ENCODE measurements at regions not wholly inside any gene's neighbourhood (a gene's known extent, or its start where the extent isn't known, plus 50 kb on each side); places are given as distances from the start of the nearest gene placed in this dataset.

DNA sequence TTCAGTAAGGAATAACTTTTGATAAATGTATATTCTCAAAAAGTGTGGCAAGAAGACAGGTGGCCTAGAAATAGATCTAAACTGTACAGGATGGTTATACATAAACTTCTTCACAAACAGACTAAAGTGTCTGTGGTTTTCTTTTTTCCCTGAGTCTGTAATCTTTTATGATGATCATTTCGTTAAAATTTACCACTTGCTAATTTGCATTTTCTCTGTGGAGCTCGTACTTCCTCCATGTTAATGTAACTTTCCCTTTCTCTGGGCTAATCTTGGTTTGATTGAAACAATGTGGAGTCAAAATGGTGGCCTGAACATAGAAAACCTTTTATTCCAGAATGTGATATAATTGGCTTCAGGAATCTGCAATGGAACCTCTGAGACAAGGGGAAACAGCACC is 166.2 kb downstream of the FTCDNL1 start:
- Histone ChIP-seq H3K27ac (no peak overlapping the region), H3K27me3 (no peaks in the 10 kb centered on the region), H3K4me1 (no peaks in the 10 kb centered on the region), H3K9me3 (no peaks in the 10 kb centered on the region), H3K4me3 (no peak overlapping the region), H3K36me3 (no peaks in the 10 kb centered on the region)
- intact Hi-C loops (cut with DNase I; ENCODE audit: low total_unique reads), result no loop called here
- DNase-seq (ENCODE audit: low spot score in 2 of 2), result no peak
- TF ChIP-seq CTCF (IDR thresholded peaks at IDR 0.05), result no peak
- no peak for TF ChIP-seq POLR2AphosphoS5 (IDR thresholded peaks at IDR 0.05)
- no peak for TF ChIP-seq POLR2A (IDR thresholded peaks at IDR 0.05)

DNA sequence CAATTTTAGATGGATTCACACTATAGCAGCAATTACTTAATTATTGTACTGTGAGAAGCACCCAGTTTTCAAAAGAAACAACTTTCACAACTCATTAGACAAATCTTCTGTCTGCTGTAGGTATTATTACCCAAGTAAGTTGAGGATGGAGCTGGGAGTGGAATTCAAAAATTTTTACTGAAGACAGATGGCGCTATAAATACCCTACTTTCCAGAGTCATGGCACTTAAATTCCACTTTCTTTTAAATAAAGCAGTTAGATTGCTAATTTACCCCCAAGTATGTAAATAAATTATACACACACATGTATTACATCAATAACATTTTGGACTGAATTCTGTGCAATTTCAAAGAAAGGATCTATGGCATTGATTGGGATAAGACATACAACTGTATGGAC is 166.8 kb downstream of the FTCDNL1 start:
- Histone ChIP-seq H3K27me3 (no peaks in the 10 kb centered on the region), H3K4me1 (no peaks in the 10 kb centered on the region), H3K4me3 (no peak overlapping the region), H3K9me3 (no peaks in the 10 kb centered on the region), H3K27ac (no peak overlapping the region), H3K36me3 (no peaks in the 10 kb centered on the region)
- DNase-seq (ENCODE audit: low spot score in 2 of 2), result no peak
- intact Hi-C loops (cut with DNase I; ENCODE audit: low total_unique reads), result no loop called here
- no peak for TF ChIP-seq POLR2AphosphoS5 (IDR thresholded peaks at IDR 0.05)
- no peak for TF ChIP-seq POLR2A (IDR thresholded peaks at IDR 0.05)
- no peak for TF ChIP-seq CTCF (IDR thresholded peaks at IDR 0.05)

- H3K27me3 ChIP-seq, result no peaks in the 10 kb centered on the region
- TF ChIP-seq POLR2A (IDR thresholded peaks at IDR 0.05) (no peak), CTCF (IDR thresholded peaks at IDR 0.05) (no peak), POLR2AphosphoS5 (IDR thresholded peaks at IDR 0.05) (no peak)
- H3K36me3 ChIP-seq, result no peaks in the 10 kb centered on the region
- DNase-seq (ENCODE audit: low spot score in 2 of 2), result no peak
- no peak overlapping the region for H3K27ac ChIP-seq
- H3K9me3 ChIP-seq, result no peaks in the 10 kb centered on the region
- intact Hi-C loops (cut with DNase I; ENCODE audit: low total_unique reads), result no loop called here
- H3K4me1 ChIP-seq, result no peaks in the 10 kb centered on the region
- no peak overlapping the region for H3K4me3 ChIP-seq
Observed at GRCh38 chr2:199682001-199682400, 169.0 kb downstream of the FTCDNL1 start.

GRCh38 chr2:199680482-199680881 is 170.5 kb downstream of the FTCDNL1 start:
- H3K27me3 ChIP-seq, result no peaks in the 10 kb centered on the region
- no peak for TF ChIP-seq CTCF (IDR thresholded peaks at IDR 0.05)
- no peak for TF ChIP-seq POLR2AphosphoS5 (IDR thresholded peaks at IDR 0.05)
- no peak for TF ChIP-seq POLR2A (IDR thresholded peaks at IDR 0.05)
- no peaks in the 10 kb centered on the region for H3K36me3 ChIP-seq
- intact Hi-C loops (cut with DNase I; ENCODE audit: low total_unique reads), result no loop called here
- no peaks in the 10 kb centered on the region for H3K4me1 ChIP-seq
- H3K4me3 ChIP-seq, result no peak overlapping the region
- no peak for DNase-seq (ENCODE audit: low spot score in 2 of 2)
- H3K9me3 ChIP-seq, result no peaks in the 10 kb centered on the region
- H3K27ac ChIP-seq, result no peak overlapping the region

- DNase-seq (ENCODE audit: low spot score in 2 of 2), result no peak
- Histone ChIP-seq H3K27ac (no peak overlapping the region), H3K36me3 (no peaks in the 10 kb centered on the region), H3K27me3 (no peaks in the 10 kb centered on the region), H3K9me3 (no peaks in the 10 kb centered on the region), H3K4me3 (no peak overlapping the region), H3K4me1 (no peaks in the 10 kb centered on the region)
- intact Hi-C loops (cut with DNase I; ENCODE audit: low total_unique reads), result no loop called here
- TF ChIP-seq CTCF (IDR thresholded peaks at IDR 0.05) (no peak), POLR2A (IDR thresholded peaks at IDR 0.05) (no peak), POLR2AphosphoS5 (IDR thresholded peaks at IDR 0.05) (no peak)
Observed at GRCh38 chr2:199679883-199680282, 171.1 kb downstream of the FTCDNL1 start.
